HepG2 (cell line): ENCODE measurements at regions not wholly inside any gene's neighbourhood (a gene's known extent, or its start where the extent isn't known, plus 50 kb on each side); places are given as distances from the start of the nearest gene placed in this dataset.

Source experiments
- ATAC-seq: fragments of 200-7000 bp; cut with Tn5 transposase; 3 replicates; pipeline ENCODE4 v1.9.1; 2020; ENCODE audit warnings: mild to moderate bottlenecking, moderate library complexity
- BruUV-seq: library from RNA; stranded (reverse); fragments of 400-500 nt; replicated peaks from 2 replicates; lab custom pipeline; 2021; lab: Mats Ljungman, UMichigan
- CTCF ChIA-PET: fragments of 300-600 bp; formaldehyde crosslinking; extraction: SDS; loops from one replicate; lab custom pipeline; 2021; ENCODE audit warnings: low total read pairs, inconsistent platforms, low intra/inter-chr PET ratio; lab: Yijun Ruan, JAX
- POLR2A ChIA-PET: fragments of 350-600 bp; sonication (Branson Sonifier 250); formaldehyde crosslinking; loops from one replicate; lab custom pipeline; 2020; ENCODE audit warnings: antibody characterized with exemption, inconsistent platforms; lab: Yijun Ruan, JAX
- DNase-seq: peaks from one replicate; pipeline ENCODE4 v3.0.0-alpha.2; 2015; ENCODE audit warnings: low spot score
- FAIRE-seq: peaks from 3 replicates; lab custom pipeline; 2011; peaks lifted over from hg19 to GRCh38; lab: Jason Lieb, UNC
- H2AFZ ChIP-seq: one replicate; pipeline ENCODE4 v1.6.1; 2011; ENCODE audit warnings: low read length, inconsistent platforms
- H3K27ac ChIP-seq: fragments of 300-600 bp; 3 replicates; pipeline ENCODE4 v1.8.0; 2011; ENCODE audit warnings: mixed run types, mild to moderate bottlenecking, mixed read lengths, low read length, inconsistent platforms; ENCODE audit not compliant: insufficient read depth; ENCODE audit errors: extremely low read length
- H3K27me3 ChIP-seq, 2 experiments: fragments of 200-600 bp in 1 of 2; 2 replicates in 1 of 2; 3 replicates in 1 of 2; pipeline versions ENCODE4 v1.6.0 to v1.8.0; 2011; ENCODE audit warnings: low read length in 2 of 2, mild to moderate bottlenecking in 2 of 2, moderate library complexity in 2 of 2, inconsistent platforms in 1 of 2; ENCODE audit not compliant: insufficient read depth in 2 of 2, control insufficient read depth in 1 of 2
- H3K36me3 ChIP-seq, 2 experiments: fragments of 200-600 bp in 1 of 2; replicated peaks in 1 of 2; 2 replicates in 1 of 2; 3 replicates in 1 of 2; pipeline versions ENCODE4 v1.5.1 to v1.8.0; 2011; ENCODE audit warnings: low read length in 2 of 2, inconsistent platforms in 1 of 2; ENCODE audit not compliant: insufficient read depth in 2 of 2, control insufficient read depth in 1 of 2
- H3K4me1 ChIP-seq: 2 replicates; pipeline ENCODE4 v1.5.1; 2012; ENCODE audit warnings: low read length, inconsistent platforms; ENCODE audit not compliant: insufficient read depth
- H3K4me2 ChIP-seq: 2 replicates; pipeline ENCODE4 v1.6.0; 2011; ENCODE audit warnings: low read depth, low read length, inconsistent platforms
- H3K4me3 ChIP-seq, 3 experiments: fragments of 200-600 bp in 1 of 3; sonication (generic), shearing (Covaris generic) in 1 of 3; replicated peaks in 1 of 3; 2 replicates each; pipeline ENCODE4 v1.5.1; 2011 to 2016; ENCODE audit warnings: low read length in 3 of 3, inconsistent platforms in 2 of 3, low read depth in 2 of 3, mild to moderate bottlenecking in 2 of 3, control low read depth in 1 of 3, mixed read lengths in 1 of 3; ENCODE audit not compliant: insufficient read depth in 1 of 3
- H3K79me2 ChIP-seq: one replicate; pipeline ENCODE4 v1.6.1; 2011; ENCODE audit warnings: low read length, inconsistent platforms; ENCODE audit not compliant: insufficient read depth
- H3K9ac ChIP-seq: 2 replicates; pipeline ENCODE4 v1.6.0; 2011; ENCODE audit warnings: mild to moderate bottlenecking, low read depth, low read length, inconsistent platforms; ENCODE audit not compliant: insufficient read depth
- H3K9me3 ChIP-seq: 2 replicates; pipeline ENCODE4 v1.5.1; 2012; ENCODE audit warnings: mild to moderate bottlenecking, low read length
- H4K20me1 ChIP-seq: 2 replicates; pipeline ENCODE4 v1.6.0; 2011; ENCODE audit warnings: inconsistent platforms, mild to moderate bottlenecking, low read length, moderate library complexity; ENCODE audit not compliant: insufficient read depth
- ARNT ChIP-seq: fragments of 450-650 bp; IDR thresholded peaks from 2 replicates; pipeline ENCODE4 v1.6.1; 2017
- ATRX ChIP-seq: sonication (generic); formaldehyde crosslinking; IDR thresholded peaks from 2 replicates; pipeline ENCODE4 v1.4.0; 2020; ENCODE audit warnings: missing genetic modification reagents, borderline replicate concordance
- ELF3 ChIP-seq: IDR thresholded peaks from 2 replicates; pipeline ENCODE4 v1.6.1; 2016; ENCODE audit warnings: missing genetic modification reagents, missing compliant biosample characterization
- KAT7 ChIP-seq: IDR thresholded peaks from 2 replicates; pipeline ENCODE4 v1.6.1; 2018; ENCODE audit warnings: borderline replicate concordance, missing compliant biosample characterization
- MED8 ChIP-seq: sonication (generic); formaldehyde crosslinking; IDR thresholded peaks from 2 replicates; pipeline ENCODE4 v1.8.1; 2023; ENCODE audit warnings: mild to moderate bottlenecking, missing genetic modification reagents; ENCODE audit not compliant: insufficient replicate concordance
- NR3C1 ChIP-seq: sonication (generic); formaldehyde crosslinking; IDR thresholded peaks from 2 replicates; pipeline ENCODE4 v1.4.0; 2020; ENCODE audit warnings: missing genetic modification reagents
- PCBP1 ChIP-seq: fragments of 200-400 bp; formaldehyde crosslinking; IDR thresholded peaks from 2 replicates; pipeline ENCODE4 v1.6.1; 2017; ENCODE audit warnings: mild to moderate bottlenecking, low read depth, low read length, borderline replicate concordance
- POLR2G ChIP-seq: fragments of 200-400 bp; formaldehyde crosslinking; IDR thresholded peaks from 2 replicates; pipeline ENCODE4 v1.6.1; 2018; ENCODE audit warnings: mild to moderate bottlenecking, low read depth, low read length, moderate library complexity
- SIN3A ChIP-seq: IDR thresholded peaks from 2 replicates; pipeline ENCODE4 v1.6.1; 2011; ENCODE audit warnings: low read depth, mild to moderate bottlenecking, control low read depth, low read length, borderline replicate concordance
- TGIF2 ChIP-seq: IDR thresholded peaks from 2 replicates; pipeline ENCODE4 v1.6.1; 2016; ENCODE audit warnings: control low read depth, missing compliant biosample characterization
- ZNF282 ChIP-seq: fragments of 450-650 bp; IDR thresholded peaks from 2 replicates; pipeline ENCODE4 v1.6.1; 2018; ENCODE audit not compliant: partially characterized antibody
- ZNF331 ChIP-seq: sonication (generic); formaldehyde crosslinking; IDR thresholded peaks from 2 replicates; pipeline ENCODE4 v1.4.0; 2020; ENCODE audit warnings: missing genetic modification reagents
- ZNF557 ChIP-seq: sonication (generic); formaldehyde crosslinking; IDR thresholded peaks from 2 replicates; pipeline ENCODE4 v1.4.0; 2020; ENCODE audit warnings: missing genetic modification reagents
- ZNF614 ChIP-seq: IDR thresholded peaks from 2 replicates; pipeline ENCODE4 v1.6.1; 2018; ENCODE audit warnings: missing biosample characterization, missing genetic modification reagents, inconsistent platforms, borderline replicate concordance
- WGBS: methylation state at CpG from one replicate; pipeline ENCODE4 v1.1.6; 2017; ENCODE audit warnings: low lambda C conversion rate; 5-methylcytosine and 5-hydroxymethylcytosine counted together
- in situ Hi-C: cut with HindIII; loops from 2 replicates; pipeline ENCODE4 v1.10.0; 2017; ENCODE audit warnings: low pct_unique_long_range_greater_than_20kb; ENCODE audit not compliant: extremely low pct_ligation_motif_present
- intact Hi-C: fragments of 100-400 bp; cut with micrococcal nuclease; formaldehyde crosslinking; loops from one replicate; pipeline ENCODE4 v1.10.0; 2022; ENCODE audit not compliant: unreplicated experiment
- TF ChIP-seq, protein P1 (sequence below): sonication (generic); formaldehyde crosslinking; conservative IDR thresholded peaks from 2 replicates; pipeline ENCODE4 v1.4.0; 2020; ENCODE audit warnings: missing genetic modification reagents
- TF ChIP-seq, protein P2 (sequence below): sonication (generic); formaldehyde crosslinking; IDR thresholded peaks from 2 replicates; pipeline ENCODE4 v1.5.0; 2020; ENCODE audit warnings: mild to moderate bottlenecking, missing genetic modification reagents, moderate library complexity
- TF ChIP-seq, protein P3 (sequence below): sonication (generic); formaldehyde crosslinking; IDR thresholded peaks from 2 replicates; pipeline ENCODE4 v1.8.0; 2022; ENCODE audit warnings: mild to moderate bottlenecking, missing genetic modification reagents, moderate library complexity

DNA sequence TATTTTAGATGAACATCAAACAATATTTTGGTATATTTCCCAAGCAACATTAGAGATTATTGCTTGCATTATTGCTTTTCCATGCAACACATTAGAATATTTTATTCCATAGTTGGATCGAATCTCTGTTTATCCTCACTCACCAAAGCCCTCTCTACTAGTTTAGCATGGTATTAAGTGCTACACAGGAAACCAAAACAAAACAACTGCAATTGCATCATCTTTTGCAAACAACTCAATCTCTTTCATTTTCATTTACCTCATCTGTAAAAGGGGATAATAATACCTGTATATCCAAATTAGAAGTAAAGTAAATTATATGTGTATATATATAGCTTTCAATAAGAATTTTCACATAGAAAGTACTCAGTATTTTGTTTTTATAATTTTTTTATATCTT lies 147.8 kb upstream of the PCDH9 start:
- Histone ChIP-seq H3K27ac (no peak overlapping the region), H3K4me1 (no peaks in the 10 kb centered on the region), H3K4me2 (no peak overlapping the region), H3K36me3 (no peaks in the 10 kb centered on the region), H3K79me2 (no peaks in the 10 kb centered on the region), H3K9me3 (no peaks in the 10 kb centered on the region), H3K27me3 (no peaks in the 10 kb centered on the region), H4K20me1 (no peaks in the 10 kb centered on the region), H3K4me3 (no peak overlapping the region), H3K9ac (no peak overlapping the region), H2AFZ (no peak overlapping the region)
- FAIRE-seq (no peak), ATAC-seq (no peak), DNase-seq (no peak)
- BruUV-seq: no TSS peak
- intact Hi-C loops (no loop called here), in situ Hi-C loops (no loop called here)
- CTCF ChIA-PET: no interaction called here
- 0% methylated on average over 1 of the region's 1 CpG for WGBS
- TF ChIP-seq, protein P1, sequence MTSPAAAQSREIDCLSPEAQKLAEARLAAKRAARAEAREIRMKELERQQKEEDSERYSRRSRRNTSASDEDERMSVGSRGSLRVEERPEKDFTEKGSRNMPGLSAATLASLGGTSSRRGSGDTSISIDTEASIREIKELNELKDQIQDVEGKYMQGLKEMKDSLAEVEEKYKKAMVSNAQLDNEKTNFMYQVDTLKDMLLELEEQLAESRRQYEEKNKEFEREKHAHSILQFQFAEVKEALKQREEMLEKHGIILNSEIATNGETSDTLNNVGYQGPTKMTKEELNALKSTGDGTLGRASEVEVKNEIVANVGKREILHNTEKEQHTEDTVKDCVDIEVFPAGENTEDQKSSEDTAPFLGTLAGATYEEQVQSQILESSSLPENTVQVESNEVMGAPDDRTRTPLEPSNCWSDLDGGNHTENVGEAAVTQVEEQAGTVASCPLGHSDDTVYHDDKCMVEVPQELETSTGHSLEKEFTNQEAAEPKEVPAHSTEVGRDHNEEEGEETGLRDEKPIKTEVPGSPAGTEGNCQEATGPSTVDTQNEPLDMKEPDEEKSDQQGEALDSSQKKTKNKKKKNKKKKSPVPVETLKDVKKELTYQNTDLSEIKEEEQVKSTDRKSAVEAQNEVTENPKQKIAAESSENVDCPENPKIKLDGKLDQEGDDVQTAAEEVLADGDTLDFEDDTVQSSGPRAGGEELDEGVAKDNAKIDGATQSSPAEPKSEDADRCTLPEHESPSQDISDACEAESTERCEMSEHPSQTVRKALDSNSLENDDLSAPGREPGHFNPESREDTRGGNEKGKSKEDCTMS (CRISPR knock-in tag): no peak
- TF ChIP-seq PCBP1: no peak
- no peak for TF ChIP-seq SIN3A
- TF ChIP-seq ZNF282: no peak
- TF ChIP-seq NR3C1 (CRISPR knock-in tag): no peak
- no peak for TF ChIP-seq ELF3 (CRISPR knock-in tag)
- no peak for TF ChIP-seq ZNF557
- TF ChIP-seq, protein P2, sequence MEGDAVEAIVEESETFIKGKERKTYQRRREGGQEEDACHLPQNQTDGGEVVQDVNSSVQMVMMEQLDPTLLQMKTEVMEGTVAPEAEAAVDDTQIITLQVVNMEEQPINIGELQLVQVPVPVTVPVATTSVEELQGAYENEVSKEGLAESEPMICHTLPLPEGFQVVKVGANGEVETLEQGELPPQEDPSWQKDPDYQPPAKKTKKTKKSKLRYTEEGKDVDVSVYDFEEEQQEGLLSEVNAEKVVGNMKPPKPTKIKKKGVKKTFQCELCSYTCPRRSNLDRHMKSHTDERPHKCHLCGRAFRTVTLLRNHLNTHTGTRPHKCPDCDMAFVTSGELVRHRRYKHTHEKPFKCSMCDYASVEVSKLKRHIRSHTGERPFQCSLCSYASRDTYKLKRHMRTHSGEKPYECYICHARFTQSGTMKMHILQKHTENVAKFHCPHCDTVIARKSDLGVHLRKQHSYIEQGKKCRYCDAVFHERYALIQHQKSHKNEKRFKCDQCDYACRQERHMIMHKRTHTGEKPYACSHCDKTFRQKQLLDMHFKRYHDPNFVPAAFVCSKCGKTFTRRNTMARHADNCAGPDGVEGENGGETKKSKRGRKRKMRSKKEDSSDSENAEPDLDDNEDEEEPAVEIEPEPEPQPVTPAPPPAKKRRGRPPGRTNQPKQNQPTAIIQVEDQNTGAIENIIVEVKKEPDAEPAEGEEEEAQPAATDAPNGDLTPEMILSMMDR (CRISPR knock-in tag): no peak
- TF ChIP-seq ATRX (CRISPR knock-in tag): no peak
- TF ChIP-seq KAT7: no peak
- no peak for TF ChIP-seq TGIF2 (CRISPR knock-in tag)
- TF ChIP-seq MED8 (CRISPR knock-in tag): no peak
- TF ChIP-seq ZNF331: no peak
- TF ChIP-seq, protein P3, sequence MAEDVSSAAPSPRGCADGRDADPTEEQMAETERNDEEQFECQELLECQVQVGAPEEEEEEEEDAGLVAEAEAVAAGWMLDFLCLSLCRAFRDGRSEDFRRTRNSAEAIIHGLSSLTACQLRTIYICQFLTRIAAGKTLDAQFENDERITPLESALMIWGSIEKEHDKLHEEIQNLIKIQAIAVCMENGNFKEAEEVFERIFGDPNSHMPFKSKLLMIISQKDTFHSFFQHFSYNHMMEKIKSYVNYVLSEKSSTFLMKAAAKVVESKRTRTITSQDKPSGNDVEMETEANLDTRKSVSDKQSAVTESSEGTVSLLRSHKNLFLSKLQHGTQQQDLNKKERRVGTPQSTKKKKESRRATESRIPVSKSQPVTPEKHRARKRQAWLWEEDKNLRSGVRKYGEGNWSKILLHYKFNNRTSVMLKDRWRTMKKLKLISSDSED: no peak
- no peak for TF ChIP-seq POLR2G
- no peak for TF ChIP-seq ARNT
- no peak for TF ChIP-seq ZNF614 (CRISPR knock-in tag)
- POLR2A ChIA-PET: no interaction called here
